NT2/D1 (cell line): ENCODE measurements at regions not wholly inside any gene's neighbourhood (a gene's known extent, or its start where the extent isn't known, plus 50 kb on each side); places are given as distances from the start of the nearest gene placed in this dataset.

Experiments
- SUZ12 ChIP-seq: IDR thresholded peaks from 2 replicates; pipeline ENCODE4 v1.6.1; 2011; ENCODE audit not compliant: insufficient read length, insufficient read depth; ENCODE audit errors: extremely low read depth
- YY1 ChIP-seq: IDR thresholded peaks from 2 replicates; pipeline ENCODE4 v1.6.1; 2011; ENCODE audit not compliant: insufficient read length, insufficient read depth
- ZNF274 ChIP-seq: IDR thresholded peaks from 2 replicates; pipeline ENCODE4 v1.6.1; 2011; ENCODE audit warnings: mild to moderate bottlenecking, low read depth, low read length

DNA sequence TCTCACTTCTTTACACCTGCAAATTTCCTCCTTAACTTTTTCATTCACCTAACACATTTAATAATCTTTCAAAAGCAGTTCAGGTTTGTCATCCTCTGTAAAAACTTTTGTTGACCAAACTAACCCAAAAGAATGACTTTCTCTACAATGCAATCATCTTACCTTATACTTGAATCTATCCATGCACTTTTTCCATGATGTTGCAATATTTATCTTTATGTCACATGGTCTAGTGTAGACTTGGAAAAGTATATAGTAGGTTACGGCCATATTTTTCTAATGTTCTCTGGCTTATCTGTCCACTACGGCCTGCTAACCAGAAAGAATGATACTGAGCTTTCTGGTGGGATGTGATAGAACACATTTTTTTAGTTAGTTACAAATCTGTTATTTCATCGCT, 431.0 kb upstream of the SOX9 start:
- no peak for TF ChIP-seq ZNF274
- TF ChIP-seq SUZ12, result no peak
- TF ChIP-seq YY1, result no peak
